Heart left ventricle (tissue), 16 donors: ENCODE measurements at regions not wholly inside any gene's neighbourhood (a gene's known extent, or its start where the extent isn't known, plus 50 kb on each side); places are given as distances from the start of the nearest gene placed in this dataset.

ENCODE experiments used
- ATAC-seq, 4 donors: fragments of 200-7000 bp; cut with Tn5 transposase; one replicate each; pipeline ENCODE4 v1.9.1; 2020 to 2022; ENCODE audit warnings: moderate library complexity in 4 of 4, mild to moderate bottlenecking in 3 of 4, moderate number of reproducible peaks in 1 of 4
- DNase-seq, 5 donors: peaks; one replicate each; pipeline ENCODE4 v3.0.0-alpha.2; 2020
- H3K27ac ChIP-seq, 12 donors: fragments of 200-600 bp; sonication (generic) in 4 of 12; one replicate each; pipeline versions ENCODE4 v1.5.0 to v1.8.0; 2016 to 2022; ENCODE audit warnings: mild to moderate bottlenecking in 2 of 12
- H3K27me3 ChIP-seq, 9 donors: fragments of 200-600 bp; sonication (generic) in 2 of 9; one replicate each; pipeline versions ENCODE4 v1.5.1 to v1.8.0; 2016 to 2022; ENCODE audit warnings: mild to moderate bottlenecking in 3 of 9
- H3K36me3 ChIP-seq, 9 donors: fragments of 200-600 bp; sonication (generic) in 2 of 9; one replicate each; pipeline versions ENCODE4 v1.5.0 to v1.8.0; 2018 to 2022; ENCODE audit warnings: mild to moderate bottlenecking in 2 of 9
- H3K4me1 ChIP-seq, 12 donors: fragments of 200-600 bp; sonication (generic) in 4 of 12; one replicate each; pipeline versions ENCODE4 v1.5.0 to v1.8.0; 2016 to 2022; ENCODE audit warnings: mild to moderate bottlenecking in 3 of 12
- H3K4me3 ChIP-seq, 12 donors: fragments of 200-600 bp; sonication (generic) in 4 of 12; one replicate each; pipeline versions ENCODE4 v1.5.0 to v1.8.0; 2017 to 2022; ENCODE audit warnings: mild to moderate bottlenecking in 9 of 12, moderate library complexity in 4 of 12
- H3K9me3 ChIP-seq, 12 donors: fragments of 200-600 bp; sonication (generic) in 4 of 12; one replicate each; pipeline versions ENCODE4 v1.5.0 to v1.8.0; 2016 to 2022; ENCODE audit warnings: mild to moderate bottlenecking in 1 of 12
- CTCF ChIP-seq, 12 donors: fragments of 200-600 bp; sonication (generic) in 4 of 12; IDR thresholded peaks; one replicate each; pipeline versions ENCODE4 v1.5.0 to v1.8.0; 2018 to 2022; ENCODE audit warnings: antibody characterized with exemption in 12 of 12, mild to moderate bottlenecking in 5 of 12
- POLR2A ChIP-seq, 2 donors: fragments of 450-650 bp; IDR thresholded peaks; one replicate each; pipeline ENCODE4 v1.6.1; 2017; ENCODE audit warnings: antibody characterized with exemption in 2 of 2, mild to moderate bottlenecking in 2 of 2, moderate library complexity in 2 of 2
- WGBS, 4 donors: extraction: QIAGEN DNeasy Blood & Tissue Kit in 2 of 4; methylation state at CpG; one replicate each; pipeline versions ENCODE4 v1.1.5 to v1.1.7; 2013 to 2018; 5-methylcytosine and 5-hydroxymethylcytosine counted together
- intact Hi-C, 10 donors: fragments of 100-400 bp; cut with DNase I; formaldehyde crosslinking; loops; one replicate each; pipeline versions ENCODE4 v1.11.1 to v1.14.2; 2022
- donor health status: ischemic (EF 13 %, LVEDD 7.1; RV severe dilation, severe dysfunction).
- donor health status: healthy with polysubstance abuse.
- donor health status: DM: no; HTN: yes; CAD: no.
- donor health status: DM: no; HTN: no; CAD: no.
- donor health status: ischemic (EF 25% LVEDD 6.9; RV normal size, moderate dysfunction).
- donor health status: ischemic (EF 25% LVEDD 5.7; RV mildly dilated, moderate dysfunction).
- donor health status: healthy.
- donor health status: DM: yes; HTN: yes; CAD: no.
- donor health status: ischemic (EF 35%, LVEDD 5.7; RV mildly dilated, moderate dysfunction).
- donor health status: nonischemic (EF 11% LVEDD 7.7; RV severe dilation, severe dysfunction).
- donor health status: DM: yes; HTN: yes; CAD: no.
- donor health status: PGD.
- donor health status: ischemic (EF 29% LVEDD 5.4; RV normal size, mild dysfunction).
- donor health status: nonischemic (EF 23%, LVEDD 6.1; RV moderate dilation, normal function).

GRCh38 chr13:103405297-103405696 is 339.1 kb upstream of the SLC10A2 start:
- H3K4me1 ChIP-seq, result no peaks in the 10 kb centered on the region
- H3K36me3 ChIP-seq, result no peaks in the 10 kb centered on the region
- no peak overlapping the region for H3K27ac ChIP-seq
- no peaks in the 10 kb centered on the region for H3K9me3 ChIP-seq
- no peak for ATAC-seq
- no peaks in the 10 kb centered on the region for H3K27me3 ChIP-seq
- no peak for DNase-seq
- intact Hi-C loops, result no loop called here
- TF ChIP-seq POLR2A (IDR thresholded peaks at IDR 0.05), result no peak
- no peak for TF ChIP-seq CTCF (IDR thresholded peaks at IDR 0.05)
- 58 to 67% (median 63%) methylated on average over 2 of the region's 2 CpGs for WGBS, 4 donors
- H3K4me3 ChIP-seq, result no peak overlapping the region

DNA sequence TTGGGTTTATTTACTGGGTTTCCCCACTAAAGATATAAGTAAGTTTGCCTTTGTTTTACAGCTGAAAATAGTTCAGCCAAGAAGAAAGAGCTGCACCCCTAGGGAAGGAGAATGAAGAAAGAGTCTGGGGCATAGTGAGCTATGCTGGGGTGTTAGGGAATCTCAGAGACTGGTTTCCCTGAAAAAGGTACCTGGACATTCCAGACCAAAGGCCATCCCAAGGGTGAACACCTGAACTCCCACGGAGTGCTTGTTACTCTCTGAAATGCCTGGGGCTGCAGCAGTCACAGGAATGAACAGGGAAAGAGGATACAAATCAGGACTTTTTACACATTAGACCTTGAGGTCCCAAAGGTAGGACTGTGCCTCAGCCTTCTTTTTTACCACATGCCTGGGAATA is 337.6 kb upstream of the SLC10A2 start:
- no peak for ATAC-seq
- WGBS, 4 donors, result 50 to 67% (median 57%) methylated on average over 1 of the region's 1 CpG

GRCh38 chr13:103403148-103403740 is 337.0 kb upstream of the SLC10A2 start:
- TF ChIP-seq CTCF (IDR thresholded peaks at IDR 0.05) (no peak), POLR2A (IDR thresholded peaks at IDR 0.05) (no peak)
- Histone ChIP-seq H3K9me3 (peaks cover 0 to 4% (median 0%) of the 10 kb centered on the region in 12 donors), H3K27ac (no peak overlapping the region), H3K27me3 (no peaks in the 10 kb centered on the region), H3K4me1 (no peaks in the 10 kb centered on the region), H3K36me3 (no peaks in the 10 kb centered on the region), H3K4me3 (no peak overlapping the region)
- WGBS, 4 donors, result 86 to 93% (median 89%) methylated on average over 4 of the region's 4 CpGs
- intact Hi-C loops, result no loop called here
- DNase-seq (no peak), ATAC-seq (no peak)

More for the DNA sequence above, 337.6 kb upstream of the SLC10A2 start:
- TF ChIP-seq CTCF (IDR thresholded peaks at IDR 0.05), result no peak
- no peak for TF ChIP-seq POLR2A (IDR thresholded peaks at IDR 0.05)
- Histone ChIP-seq H3K9me3 (no peaks in the 10 kb centered on the region), H3K27ac (no peak overlapping the region), H3K4me1 (no peaks in the 10 kb centered on the region), H3K4me3 (no peak overlapping the region), H3K27me3 (no peaks in the 10 kb centered on the region), H3K36me3 (no peaks in the 10 kb centered on the region)
- DNase-seq, result no peak
- intact Hi-C loops, result no loop called here

GRCh38 chr13:103395139-103395538 is 328.9 kb upstream of the SLC10A2 start:
- no peak for TF ChIP-seq POLR2A (IDR thresholded peaks at IDR 0.05)
- no peak for TF ChIP-seq CTCF (IDR thresholded peaks at IDR 0.05)
- ATAC-seq (no peak), DNase-seq (no peak)
- 75 to 86% (median 81%) methylated on average over 2 of the region's 2 CpGs for WGBS, 4 donors
- no peak overlapping the region for H3K4me3 ChIP-seq
- no peak overlapping the region for H3K27ac ChIP-seq
- H3K4me1 ChIP-seq, result no peaks in the 10 kb centered on the region
- no peaks in the 10 kb centered on the region for H3K36me3 ChIP-seq
- H3K27me3 ChIP-seq, result no peaks in the 10 kb centered on the region
- intact Hi-C loops, result no loop called here
- peaks cover 0 to 7% (median 0%) of the 10 kb centered on the region in 12 donors for H3K9me3 ChIP-seq
